HCT116 (cell line): ENCODE measurements at regions not wholly inside any gene's neighbourhood (a gene's known extent, or its start where the extent isn't known, plus 50 kb on each side); places are given as distances from the start of the nearest gene placed in this dataset.

Source experiments
- ATF3 ChIP-seq: IDR thresholded peaks from 2 replicates; pipeline ENCODE4 v1.6.1; 2012
- CEBPB ChIP-seq: IDR thresholded peaks from 2 replicates; pipeline ENCODE4 v1.6.1; 2012; ENCODE audit warnings: low read depth
- CTCF ChIP-seq, 3 experiments: fragments of 200-600 bp in 1 of 3; sonication (generic) in 1 of 3; IDR thresholded peaks in 2 of 3; conservative IDR thresholded peaks in 1 of 3; 2 replicates each; pipeline ENCODE4 v1.5.1; 2012 to 2017; ENCODE audit warnings: low read depth in 2 of 3, low read length in 2 of 3, antibody characterized with exemption in 1 of 3, borderline replicate concordance in 1 of 3, control low read depth in 1 of 3, mild to moderate bottlenecking in 1 of 3, mixed read lengths in 1 of 3, mixed run types in 1 of 3, moderate library complexity in 1 of 3; ENCODE audit not compliant: insufficient read depth in 1 of 3
- EZH2phosphoT487 ChIP-seq: fragments of 200-600 bp; IDR thresholded peaks from 2 replicates; pipeline ENCODE4 v1.6.1; 2018; ENCODE audit warnings: antibody characterized with exemption, borderline replicate concordance
- JUND ChIP-seq: IDR thresholded peaks from 2 replicates; pipeline ENCODE4 v1.6.1; 2012
- MAX ChIP-seq: IDR thresholded peaks from 2 replicates; pipeline ENCODE4 v1.6.1; 2012
- POLR2A ChIP-seq: IDR thresholded peaks from 2 replicates; pipeline ENCODE4 v1.7.0; 2011; ENCODE audit warnings: borderline replicate concordance; ENCODE audit not compliant: insufficient read depth, insufficient read length; ENCODE audit errors: extremely low read depth
- POLR2AphosphoS5 ChIP-seq: IDR thresholded peaks from 2 replicates; pipeline ENCODE4 v1.6.1; 2011; ENCODE audit warnings: mild to moderate bottlenecking, low read depth, low read length, moderate library complexity
- RAD21 ChIP-seq: IDR thresholded peaks from 2 replicates; pipeline ENCODE4 v1.6.1; 2012; ENCODE audit warnings: low read depth, mild to moderate bottlenecking
- REST ChIP-seq: IDR thresholded peaks from 2 replicates; pipeline ENCODE4 v1.6.1; 2012; ENCODE audit warnings: low read depth
- SP1 ChIP-seq: IDR thresholded peaks from 2 replicates; pipeline ENCODE4 v1.6.1; 2012; ENCODE audit warnings: low read depth
- YY1 ChIP-seq: IDR thresholded peaks from 2 replicates; pipeline ENCODE4 v1.6.1; 2011; ENCODE audit warnings: low read length, low read depth, moderate library complexity, mild to moderate bottlenecking; ENCODE audit not compliant: insufficient replicate concordance; ENCODE audit errors: extremely low read depth
- ZBTB33 ChIP-seq: IDR thresholded peaks from 2 replicates; pipeline ENCODE4 v1.6.1; 2011; ENCODE audit warnings: mild to moderate bottlenecking, low read length, moderate library complexity; ENCODE audit not compliant: insufficient replicate concordance; ENCODE audit errors: extremely low read depth

- TF ChIP-seq ATF3 (no peak), JUND (no peak), RAD21 (no peak), CTCF (IDR thresholded peaks at IDR 0.05 in 2 of 3, conservative IDR thresholded peaks at IDR 0.05 in 1 of 3; ENCODE audit: borderline replicate concordance in 1 of 3, insufficient read depth in 1 of 3, low read depth in 2 of 3, low read length in 2 of 3) (no peak), CEBPB (no peak), REST (no peak), YY1 (no peak), MAX (no peak), SP1 (no peak), POLR2AphosphoS5 (no peak), POLR2A (no peak), ZBTB33 (no peak), EZH2phosphoT487 (no peak)
These were observed 274.6 kb downstream of the BUD13 start for GRCh38 chr11:116498161-116498560.
